ENCODE measurements at regions not wholly inside any gene's neighbourhood (a gene's known extent, or its start where the extent isn't known, plus 50 kb on each side); places are given as distances from the start of the nearest gene placed in this dataset.

GRCh38 chr1:181310560-181310959, 172.8 kb upstream of the CACNA1E start:
- CTCF ChIA-PET: no interaction called here
- no TSS peak for BruUV-seq (replicated peaks)
- intact Hi-C loops (cut with micrococcal nuclease): no loop called here
- POLR2A ChIA-PET: no interaction called here
- Histone ChIP-seq H3K4me1 (ENCODE audit: control insufficient read depth in 1 of 2, insufficient read depth in 2 of 2, low read length in 2 of 2) (peaks cover 11 to 14% of the 10 kb centered on the region in 2 experiments; a peak in 3 of 4 replicates), H3K4me3 (replicated peaks in 1 of 2; ENCODE audit: low read depth in 1 of 2, low read length in 2 of 2) (no peak overlapping the region), H3K9me2 (ENCODE audit: insufficient read depth) (no peaks in the 10 kb centered on the region), H3K27ac (ENCODE audit: low read depth, low read length) (no peak overlapping the region), H3K4me2 (ENCODE audit: low read length) (peak overlapping the region; percentile 38), H3K9ac (ENCODE audit: low read length) (no peak overlapping the region), H3K36me3 (ENCODE audit: control insufficient read depth in 1 of 2, insufficient read depth in 2 of 2, low read length in 2 of 2) (no peaks in the 10 kb centered on the region), H4K20me1 (ENCODE audit: insufficient read depth) (no peaks in the 10 kb centered on the region), H3K9me3 (ENCODE audit: control insufficient read depth in 1 of 2, insufficient read depth in 1 of 2, low read depth in 1 of 2, low read length in 2 of 2) (no peaks in the 10 kb centered on the region), H2AFZ (ENCODE audit: low read depth, low read length, poor library complexity, severe bottlenecking) (no peak overlapping the region), H3K27me3 (ENCODE audit: insufficient read depth, low read length) (peaks cover 17% of the 10 kb centered on the region; the same call in 1 of the 2 replicates), H3K79me2 (ENCODE audit: insufficient read depth, low read length) (no peaks in the 10 kb centered on the region)
- RAD21 ChIA-PET (ENCODE audit: low non-redundant PET in 1 of 2, low total read pairs in 2 of 2, uncharacterized antibody in 2 of 2, unreplicated experiment in 2 of 2): no interaction called here
- ATAC-seq (peak; percentile 94), DNase-seq (ENCODE audit: low read depth, low spot score) (peak; percentile 47)
- peak; percentile 66 for TF ChIP-seq JUND (IDR thresholded peaks at IDR 0.05)
- TF ChIP-seq ATF3 (IDR thresholded peaks at IDR 0.05): no peak
- no peak for TF ChIP-seq RAD21 (IDR thresholded peaks at IDR 0.05; ENCODE audit: low read depth)
- no peak for TF ChIP-seq CTCF (IDR thresholded peaks at IDR 0.05 in 2 of 3, conservative IDR thresholded peaks at IDR 0.05 in 1 of 3; ENCODE audit: borderline replicate concordance in 1 of 3, insufficient read depth in 1 of 3, low read depth in 2 of 3, low read length in 2 of 3)
- no peak for TF ChIP-seq YY1 (IDR thresholded peaks at IDR 0.05; ENCODE audit: extremely low read depth, insufficient replicate concordance, low read depth, low read length)
- TF ChIP-seq REST (IDR thresholded peaks at IDR 0.05; ENCODE audit: low read depth): no peak
- TF ChIP-seq CEBPB (IDR thresholded peaks at IDR 0.05; ENCODE audit: low read depth): 0 out of 2 replicates have a peak, but pooled peaks have one; percentile 26
- peak; percentile 46; the same call in 1 of the 2 replicates for TF ChIP-seq CBX3 (IDR thresholded peaks at IDR 0.05; ENCODE audit: low read depth)
- no peak for TF ChIP-seq ZNF274 (IDR thresholded peaks at IDR 0.05; ENCODE audit: low read depth, low read length)
- TF ChIP-seq POLR2AphosphoS5 (IDR thresholded peaks at IDR 0.05; ENCODE audit: low read depth, low read length): no peak
- no peak for TF ChIP-seq POLR2A (IDR thresholded peaks at IDR 0.05; ENCODE audit: borderline replicate concordance, extremely low read depth, insufficient read depth, insufficient read length)
- 0 out of 2 replicates have a peak, but pooled peaks have one; percentile 22 for TF ChIP-seq SP1 (IDR thresholded peaks at IDR 0.05; ENCODE audit: low read depth)
- no peak for TF ChIP-seq MAX (IDR thresholded peaks at IDR 0.05)
- no peak for TF ChIP-seq SRF (IDR thresholded peaks at IDR 0.05; ENCODE audit: low read depth)
- peak; percentile 55 for TF ChIP-seq FOSL1 (IDR thresholded peaks at IDR 0.05; ENCODE audit: low read depth)
- no peak for TF ChIP-seq EGR1 (IDR thresholded peaks at IDR 0.05; ENCODE audit: low read depth)
- TF ChIP-seq ZBTB33 (IDR thresholded peaks at IDR 0.05; ENCODE audit: extremely low read depth, insufficient replicate concordance, low read length): no peak
- TF ChIP-seq EZH2phosphoT487 (IDR thresholded peaks at IDR 0.05; ENCODE audit: borderline replicate concordance): no peak
- TF ChIP-seq TCF7L2 (IDR thresholded peaks at IDR 0.05; ENCODE audit: borderline replicate concordance, extremely low read depth, insufficient read depth, insufficient read length): peak; percentile 97
- TF ChIP-seq ELF1 (IDR thresholded peaks at IDR 0.05; ENCODE audit: borderline replicate concordance, low read depth): no peak
- TF ChIP-seq SIN3A (IDR thresholded peaks at IDR 0.05; ENCODE audit: low read depth): no peak
- TF ChIP-seq EZH2 (IDR thresholded peaks at IDR 0.05): no peak
